GM10266 (cell line): ENCODE measurements at regions not wholly inside any gene's neighbourhood (a gene's known extent, or its start where the extent isn't known, plus 50 kb on each side); places are given as distances from the start of the nearest gene placed in this dataset.

Source experiments
- DNase-seq: peaks from one replicate; pipeline ENCODE4 v3.0.0; 2012; ENCODE audit errors: extremely low spot score
- CTCF ChIP-seq: IDR thresholded peaks from 2 replicates; pipeline ENCODE4 v1.5.1; 2012; ENCODE audit warnings: mild to moderate bottlenecking, low read depth; ENCODE audit not compliant: control insufficient read depth, insufficient read depth; ENCODE audit errors: missing control alignments

- TF ChIP-seq CTCF, result no peak
- DNase-seq, result no peak
Observed at GRCh38 chr3:165442061-165442460, 245.9 kb upstream of the SLITRK3 start.

- no peak for TF ChIP-seq CTCF
- DNase-seq, result no peak
Observed at GRCh38 chr3:165440380-165440779, 244.2 kb upstream of the SLITRK3 start.

GRCh38 chr3:165439765-165440164 lies 243.6 kb upstream of the SLITRK3 start:
- no peak for DNase-seq

GRCh38 chr3:165434516-165434915 lies 238.3 kb upstream of the SLITRK3 start:
- no peak for DNase-seq
- TF ChIP-seq CTCF, result no peak

More at GRCh38 chr3:165439765-165440164, 243.6 kb upstream of the SLITRK3 start:
- TF ChIP-seq CTCF, result no peak

- no peak for TF ChIP-seq CTCF
- no peak for DNase-seq
Observed at GRCh38 chr3:165406425-165406824, 210.2 kb upstream of the SLITRK3 start.

- no peak for DNase-seq
- no peak for TF ChIP-seq CTCF
Observed at GRCh38 chr3:165404357-165405027, 208.3 kb upstream of the SLITRK3 start.

GRCh38 chr3:165403666-165404065 lies 207.5 kb upstream of the SLITRK3 start:
- no peak for DNase-seq
- no peak for TF ChIP-seq CTCF
